K562 (cell line): ENCODE measurements at regions not wholly inside any gene's neighbourhood (a gene's known extent, or its start where the extent isn't known, plus 50 kb on each side); places are given as distances from the start of the nearest gene placed in this dataset. TPM values are rescaled to one million over a fixed set of nuclear protein-coding genes. Genes with fewer than 3 reads are reported as not detected.

Experiments used
- ATAC-seq: fragments of 200-7000 bp; cut with Tn5 transposase; 3 replicates; pipeline ENCODE4 v1.9.1; 2020; ENCODE audit warnings: moderate library complexity
- BruUV-seq: library from RNA; stranded (reverse); fragments of 400-500 nt; replicated peaks from 2 replicates; lab custom pipeline; 2021; lab: Mats Ljungman, UMichigan
- CTCF ChIA-PET: fragments of 300-600 bp; formaldehyde crosslinking; extraction: SDS; loops from one replicate; lab custom pipeline; 2021; ENCODE audit warnings: low intra/inter-chr PET ratio; lab: Yijun Ruan, JAX
- POLR2A ChIA-PET: fragments of 300-600, 350-650 bp; sonication (Branson Sonifier 250); formaldehyde crosslinking; extraction: SDS; loops from one replicate; lab custom pipeline; 2021; ENCODE audit warnings: antibody characterized with exemption, inconsistent platforms; lab: Yijun Ruan, JAX
- DNase-seq, 4 experiments: peaks; one replicate each; pipeline versions ENCODE4 v3.0.0 to v3.0.0-alpha.2; 2011 to 2018; ENCODE audit warnings: low spot score in 3 of 4, mixed read lengths in 3 of 4; ENCODE audit errors: extremely low read depth in 1 of 4
- FAIRE-seq: peaks from 2 replicates; lab custom pipeline; 2011; peaks lifted over from hg19 to GRCh38; lab: Jason Lieb, UNC
- H2AFZ ChIP-seq: 2 replicates; pipeline ENCODE4 v1.6.0; 2011; ENCODE audit warnings: low read depth, low read length, control low read depth, inconsistent platforms
- H3K27ac ChIP-seq: fragments of 200-600 bp; 3 replicates; pipeline ENCODE4 v1.8.0; 2011; ENCODE audit warnings: low read depth, mild to moderate bottlenecking, control low read depth, inconsistent platforms, low read length, moderate library complexity, mixed read lengths; ENCODE audit errors: extremely low read depth
- H3K27me3 ChIP-seq, 2 experiments: fragments of 300-600 bp in 1 of 2; 2 replicates in 1 of 2; 3 replicates in 1 of 2; pipeline versions ENCODE4 v1.6.0 to v1.8.0; 2011; ENCODE audit warnings: inconsistent platforms in 2 of 2, low read length in 2 of 2, mild to moderate bottlenecking in 1 of 2, mixed read lengths in 1 of 2, moderate library complexity in 1 of 2; ENCODE audit not compliant: control insufficient read depth in 2 of 2, insufficient read depth in 2 of 2
- H3K36me3 ChIP-seq: fragments of 300-600 bp; 3 replicates; pipeline ENCODE4 v1.8.0; 2011; ENCODE audit warnings: mild to moderate bottlenecking, low read length, inconsistent platforms; ENCODE audit not compliant: control insufficient read depth, insufficient read depth
- H3K4me1 ChIP-seq, 2 experiments: fragments of 200-600 bp in 1 of 2; replicated peaks in 1 of 2; 2 replicates in 1 of 2; 3 replicates in 1 of 2; pipeline versions ENCODE4 v1.5.1 to v1.8.0; 2011; ENCODE audit warnings: inconsistent platforms in 2 of 2, low read length in 2 of 2, mild to moderate bottlenecking in 1 of 2, mixed read lengths in 1 of 2, moderate library complexity in 1 of 2; ENCODE audit not compliant: control insufficient read depth in 2 of 2, insufficient read depth in 2 of 2
- H3K4me2 ChIP-seq: 2 replicates; pipeline ENCODE4 v1.6.1; 2011; ENCODE audit warnings: low read length, control low read depth, inconsistent platforms, mixed read lengths; ENCODE audit not compliant: insufficient read depth
- H3K4me3 ChIP-seq: fragments of 200-600 bp; sonication (generic), shearing (Covaris generic); 2 replicates; pipeline ENCODE4 v1.5.1; 2016; ENCODE audit warnings: control low read depth, inconsistent platforms
- H3K79me2 ChIP-seq: fragments of 200-600 bp; 3 replicates; pipeline ENCODE4 v1.8.0; 2011; ENCODE audit warnings: low read length, inconsistent platforms; ENCODE audit not compliant: control insufficient read depth, insufficient read depth
- H3K9ac ChIP-seq, 2 experiments: 2 replicates each; pipeline versions ENCODE4 v1.6.0 to v1.6.1; 2011; ENCODE audit warnings: low read depth in 2 of 2, low read length in 2 of 2, control low read depth in 1 of 2, inconsistent platforms in 1 of 2, mild to moderate bottlenecking in 1 of 2, mixed read lengths in 1 of 2; ENCODE audit not compliant: insufficient read depth in 1 of 2
- H3K9me1 ChIP-seq: one replicate; pipeline ENCODE4 v1.6.0; 2011; ENCODE audit warnings: inconsistent platforms, mild to moderate bottlenecking, low read length, moderate library complexity; ENCODE audit not compliant: control insufficient read depth, insufficient read depth
- H3K9me3 ChIP-seq: replicated peaks from 2 replicates; pipeline ENCODE4 v1.5.1; 2011; ENCODE audit warnings: low read depth, low read length, inconsistent platforms; ENCODE audit not compliant: control insufficient read depth, insufficient read depth
- H4K20me1 ChIP-seq: replicated peaks from 2 replicates; pipeline ENCODE4 v1.6.1; 2011; ENCODE audit warnings: low read length, inconsistent platforms, mixed read lengths; ENCODE audit not compliant: control insufficient read depth, insufficient read depth
- NCOA1 ChIP-seq: fragments of 450-650 bp; IDR thresholded peaks from 2 replicates; pipeline ENCODE4 v1.6.1; 2016; ENCODE audit warnings: low read depth
- TBL1XR1 ChIP-seq, 2 experiments: IDR thresholded peaks; 2 replicates each; pipeline ENCODE4 v1.6.1; 2012; ENCODE audit warnings: improper control_type of control experiment in 2 of 2, low read length in 2 of 2, mild to moderate bottlenecking in 1 of 2
- in situ Hi-C: fragments of 300-500 bp; cut with MboI; formaldehyde crosslinking; loops from 4 replicates; pipeline ENCODE4 v1.15.0; 2018; ENCODE audit warnings: inconsistent platforms, mixed read lengths
- intact Hi-C: fragments of 100-400 bp; cut with micrococcal nuclease; formaldehyde crosslinking; loops from 2 replicates; pipeline ENCODE4 v1.14.2; 2022
- small RNA-seq: library from RNA; depleted of rRNA; stranded (forward); fragments of <200 nt; gene quantifications from one replicate; pipeline ENCODE3, GENCODE V24; 2014

- Histone ChIP-seq H3K9me3 (no peaks in the 10 kb centered on the region), H4K20me1 (no peaks in the 10 kb centered on the region), H3K4me2 (no peak overlapping the region), H3K36me3 (no peaks in the 10 kb centered on the region), H3K9me1 (no peaks in the 10 kb centered on the region), H3K4me1 (no peaks in the 10 kb centered on the region), H3K4me3 (no peak overlapping the region), H3K27ac (no peak overlapping the region), H3K9ac (no peak overlapping the region), H3K79me2 (no peaks in the 10 kb centered on the region), H2AFZ (no peak overlapping the region), H3K27me3 (no peaks in the 10 kb centered on the region)
- no peak for FAIRE-seq
- DNase-seq: no peak
- no peak for ATAC-seq
- BruUV-seq: no TSS peak
- in situ Hi-C loops: no loop called here
- ChIA-PET POLR2A (no interaction called here), CTCF (no interaction called here)
- TF ChIP-seq TBL1XR1 (IDR thresholded peaks at IDR 0.05; ENCODE audit: low read length in 2 of 2) (no peak), NCOA1 (no peak)
- intact Hi-C loops: no loop called here
These were observed 307.1 kb upstream of the CPXCR1 start for GRCh38 chrX:88439935-88440334.

Small RNA genes lying in the stretch of these regions (small RNA-seq; reads per million reads assigned to genes)
- gene AL929325.1: not detected
- not detected for gene RF01225
